ENCODE measurements at regions not wholly inside any gene's neighbourhood (a gene's known extent, or its start where the extent isn't known, plus 50 kb on each side); places are given as distances from the start of the nearest gene placed in this dataset.

DNA sequence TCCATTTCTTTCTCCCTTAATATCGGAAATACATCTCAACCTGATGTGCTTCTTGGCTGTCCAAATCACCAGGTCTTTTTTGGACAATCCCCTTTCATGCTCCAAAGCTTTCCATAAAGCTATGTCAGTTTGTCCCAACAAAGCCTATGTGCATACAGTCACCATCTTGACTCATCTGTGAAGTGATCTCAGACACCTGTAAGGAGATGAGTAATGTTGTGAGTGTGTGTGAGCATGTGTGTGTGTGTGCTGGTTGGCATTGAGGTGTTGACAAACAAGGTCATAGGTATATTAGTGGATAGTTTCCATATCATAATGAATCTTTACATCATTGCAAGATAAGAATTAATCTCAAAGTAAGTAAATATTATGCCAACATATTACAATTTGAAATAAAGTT is 1243.3 kb upstream of the SEL1L start:
- TF ChIP-seq NFRKB (IDR thresholded peaks at IDR 0.05) = no peak
- no peak for TF ChIP-seq ARNT (IDR thresholded peaks at IDR 0.05)
